C4-2B (cell line): ENCODE measurements at regions not wholly inside any gene's neighbourhood (a gene's known extent, or its start where the extent isn't known, plus 50 kb on each side); places are given as distances from the start of the nearest gene placed in this dataset.

ENCODE experiments used
- ZFX ChIP-seq: fragments of 450-650 bp; IDR thresholded peaks from 2 replicates; pipeline ENCODE4 v1.6.1; 2017
- TF ChIP-seq, protein P1 (sequence below): fragments of 450-650 bp; conservative IDR thresholded peaks from 2 replicates; pipeline ENCODE4 v1.5.1; 2017; ENCODE audit warnings: mild to moderate bottlenecking

DNA sequence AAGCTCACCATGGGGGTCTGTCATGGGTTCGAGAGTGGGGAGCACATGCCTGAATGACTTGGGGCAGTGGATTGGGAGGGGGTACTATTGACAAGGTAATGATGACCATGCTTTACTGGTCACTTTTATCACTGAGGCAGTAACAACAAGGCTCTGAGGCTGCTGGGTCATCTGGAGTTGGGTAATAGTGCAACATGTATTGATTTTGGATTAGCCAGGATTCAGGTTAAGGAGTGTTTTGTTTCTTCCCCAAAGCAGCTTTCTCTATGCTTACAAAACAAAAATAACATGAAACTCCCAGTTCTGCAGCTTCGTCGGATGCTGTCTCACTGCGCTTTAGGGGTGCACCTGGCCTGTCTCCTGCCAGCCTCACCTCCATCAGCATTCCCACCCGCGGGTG is 155.3 kb downstream of the GADD45G start:
- TF ChIP-seq, protein P1, sequence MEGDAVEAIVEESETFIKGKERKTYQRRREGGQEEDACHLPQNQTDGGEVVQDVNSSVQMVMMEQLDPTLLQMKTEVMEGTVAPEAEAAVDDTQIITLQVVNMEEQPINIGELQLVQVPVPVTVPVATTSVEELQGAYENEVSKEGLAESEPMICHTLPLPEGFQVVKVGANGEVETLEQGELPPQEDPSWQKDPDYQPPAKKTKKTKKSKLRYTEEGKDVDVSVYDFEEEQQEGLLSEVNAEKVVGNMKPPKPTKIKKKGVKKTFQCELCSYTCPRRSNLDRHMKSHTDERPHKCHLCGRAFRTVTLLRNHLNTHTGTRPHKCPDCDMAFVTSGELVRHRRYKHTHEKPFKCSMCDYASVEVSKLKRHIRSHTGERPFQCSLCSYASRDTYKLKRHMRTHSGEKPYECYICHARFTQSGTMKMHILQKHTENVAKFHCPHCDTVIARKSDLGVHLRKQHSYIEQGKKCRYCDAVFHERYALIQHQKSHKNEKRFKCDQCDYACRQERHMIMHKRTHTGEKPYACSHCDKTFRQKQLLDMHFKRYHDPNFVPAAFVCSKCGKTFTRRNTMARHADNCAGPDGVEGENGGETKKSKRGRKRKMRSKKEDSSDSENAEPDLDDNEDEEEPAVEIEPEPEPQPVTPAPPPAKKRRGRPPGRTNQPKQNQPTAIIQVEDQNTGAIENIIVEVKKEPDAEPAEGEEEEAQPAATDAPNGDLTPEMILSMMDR, result no peak
- TF ChIP-seq ZFX, result no peak
